Activated T-cell treated with anti-CD3 and anti-CD28 coated beads, Interleukin-2, amount 50 U/mL, for 72 hours (primary cell): ENCODE measurements at regions not wholly inside any gene's neighbourhood (a gene's known extent, or its start where the extent isn't known, plus 50 kb on each side); places are given as distances from the start of the nearest gene placed in this dataset.
A peak's percentile ranks its signal among the peaks of the same experiment; 100 is the strongest.

ENCODE experiments used
- ATAC-seq, 2 donors: fragments of 150-1000 bp; cut with Tn5 transposase; replicated peaks in 1 of 2; 2 replicates each; pipeline ENCODE4 v1.10.0; 2021; ENCODE audit warnings: moderate library complexity in 2 of 2, mild to moderate bottlenecking in 1 of 2
- DNase-seq, 2 donors: peaks; one replicate each; pipeline ENCODE4 v3.0.0; 2021 to 2022; ENCODE audit warnings: mixed read lengths in 1 of 2
- H3K27ac Mint-ChIP-seq: one replicate; pipeline ENCODE4 v1.8.0; 2022; ENCODE audit warnings: mild to moderate bottlenecking, moderate library complexity, mixed read lengths
- H3K27me3 Mint-ChIP-seq: one replicate; pipeline ENCODE4 v1.8.0; 2022; ENCODE audit warnings: low read depth, mixed read lengths
- H3K36me3 Mint-ChIP-seq, 2 donors: one replicate each; pipeline ENCODE4 v1.8.0; 2022; ENCODE audit warnings: mixed read lengths in 2 of 2, mild to moderate bottlenecking in 1 of 2; ENCODE audit not compliant: insufficient read depth in 2 of 2
- H3K4me1 Mint-ChIP-seq: one replicate; pipeline ENCODE4 v1.8.0; 2022; ENCODE audit warnings: low read depth, mixed read lengths
- H3K4me3 Mint-ChIP-seq, 2 donors: one replicate each; pipeline ENCODE4 v1.8.0; 2022; ENCODE audit warnings: mild to moderate bottlenecking in 2 of 2, mixed read lengths in 2 of 2, moderate library complexity in 2 of 2
- H3K9me3 Mint-ChIP-seq, 2 donors: one replicate each; pipeline ENCODE4 v1.8.0; 2022; ENCODE audit warnings: mixed read lengths in 2 of 2

- no peaks in the 10 kb centered on the region for H3K36me3 Mint-ChIP-seq
- H3K9me3 Mint-ChIP-seq: no peaks in the 10 kb centered on the region
- no peaks in the 10 kb centered on the region for H3K4me1 Mint-ChIP-seq
- DNase-seq (no peak), ATAC-seq (no peak)
- no peak overlapping the region for H3K27ac Mint-ChIP-seq
- no peaks in the 10 kb centered on the region for H3K27me3 Mint-ChIP-seq
- H3K4me3 Mint-ChIP-seq: no peak overlapping the region
Measured at GRCh38 chr15:62474021-62474770, 309.1 kb upstream of the C2CD4B start.

- DNase-seq: no peak
- Mint-ChIP-seq H3K36me3 (no peaks in the 10 kb centered on the region), H3K27ac (no peak overlapping the region), H3K27me3 (no peaks in the 10 kb centered on the region), H3K4me3 (no peak overlapping the region), H3K4me1 (no peaks in the 10 kb centered on the region), H3K9me3 (no peaks in the 10 kb centered on the region)
- ATAC-seq: no peak
Measured at GRCh38 chr15:62474771-62475124, 309.7 kb upstream of the C2CD4B start.

GRCh38 chr15:62475591-62475990 lies 310.5 kb upstream of the C2CD4B start:
- H3K27ac Mint-ChIP-seq: no peak overlapping the region
- no peaks in the 10 kb centered on the region for H3K36me3 Mint-ChIP-seq
- no peaks in the 10 kb centered on the region for H3K9me3 Mint-ChIP-seq
- no peak for ATAC-seq
- no peak for DNase-seq
- H3K4me3 Mint-ChIP-seq: no peak overlapping the region
- no peaks in the 10 kb centered on the region for H3K27me3 Mint-ChIP-seq
- H3K4me1 Mint-ChIP-seq: no peaks in the 10 kb centered on the region

GRCh38 chr15:62476163-62476562 lies 311.1 kb upstream of the C2CD4B start:
- Mint-ChIP-seq H3K4me1 (no peaks in the 10 kb centered on the region), H3K27me3 (no peaks in the 10 kb centered on the region), H3K27ac (no peak overlapping the region), H3K4me3 (no peak overlapping the region), H3K36me3 (no peaks in the 10 kb centered on the region), H3K9me3 (no peaks in the 10 kb centered on the region)
- no peak for DNase-seq
- ATAC-seq: no peak

- H3K9me3 Mint-ChIP-seq: no peaks in the 10 kb centered on the region
- H3K4me3 Mint-ChIP-seq: no peak overlapping the region
- no peaks in the 10 kb centered on the region for H3K4me1 Mint-ChIP-seq
- DNase-seq (no peak), ATAC-seq (no peak)
- H3K36me3 Mint-ChIP-seq: no peaks in the 10 kb centered on the region
- H3K27me3 Mint-ChIP-seq: no peaks in the 10 kb centered on the region
- H3K27ac Mint-ChIP-seq: no peak overlapping the region
Measured at GRCh38 chr15:62477929-62478328, 312.8 kb upstream of the C2CD4B start.

GRCh38 chr15:62482785-62483429 lies 317.8 kb upstream of the C2CD4B start:
- peak; percentile 6 to 21 for DNase-seq
- peak; percentile 62 for ATAC-seq
- Mint-ChIP-seq H3K27ac (no peak overlapping the region), H3K27me3 (no peaks in the 10 kb centered on the region), H3K4me3 (no peak overlapping the region), H3K9me3 (no peaks in the 10 kb centered on the region), H3K36me3 (no peaks in the 10 kb centered on the region), H3K4me1 (no peaks in the 10 kb centered on the region)

- ATAC-seq: no peak
- Mint-ChIP-seq H3K27ac (no peak overlapping the region), H3K36me3 (no peaks in the 10 kb centered on the region), H3K9me3 (no peaks in the 10 kb centered on the region), H3K27me3 (no peaks in the 10 kb centered on the region), H3K4me1 (no peaks in the 10 kb centered on the region), H3K4me3 (no peak overlapping the region)
- no peak for DNase-seq
Measured at GRCh38 chr15:62483814-62484213, 318.7 kb upstream of the C2CD4B start.

- H3K4me3 Mint-ChIP-seq: no peak overlapping the region
- no peaks in the 10 kb centered on the region for H3K36me3 Mint-ChIP-seq
- no peak overlapping the region for H3K27ac Mint-ChIP-seq
- peaks cover 9% of the 10 kb centered on the region for H3K27me3 Mint-ChIP-seq
- no peaks in the 10 kb centered on the region for H3K9me3 Mint-ChIP-seq
- no peaks in the 10 kb centered on the region for H3K4me1 Mint-ChIP-seq
- ATAC-seq (no peak), DNase-seq (no peak)
Measured at GRCh38 chr15:62485170-62485720, 320.2 kb upstream of the C2CD4B start.

GRCh38 chr15:62486041-62486440 lies 321.0 kb upstream of the C2CD4B start:
- DNase-seq (no peak), ATAC-seq (no peak)
- Mint-ChIP-seq H3K27me3 (peaks cover 9% of the 10 kb centered on the region), H3K4me1 (no peaks in the 10 kb centered on the region), H3K4me3 (no peak overlapping the region), H3K27ac (no peak overlapping the region), H3K9me3 (no peaks in the 10 kb centered on the region), H3K36me3 (no peaks in the 10 kb centered on the region)

- H3K4me1 Mint-ChIP-seq: no peaks in the 10 kb centered on the region
- no peaks in the 10 kb centered on the region for H3K9me3 Mint-ChIP-seq
- H3K4me3 Mint-ChIP-seq: no peak overlapping the region
- H3K27me3 Mint-ChIP-seq: peaks cover 9% of the 10 kb centered on the region
- H3K27ac Mint-ChIP-seq: no peak overlapping the region
- DNase-seq: no peak
- no peak for ATAC-seq
- no peaks in the 10 kb centered on the region for H3K36me3 Mint-ChIP-seq
Measured at GRCh38 chr15:62488387-62488786, 323.3 kb upstream of the C2CD4B start.

GRCh38 chr15:62491642-62492041 lies 326.6 kb upstream of the C2CD4B start:
- Mint-ChIP-seq H3K27ac (no peak overlapping the region), H3K27me3 (peaks cover 9% of the 10 kb centered on the region), H3K4me3 (no peak overlapping the region), H3K9me3 (no peaks in the 10 kb centered on the region), H3K36me3 (no peaks in the 10 kb centered on the region), H3K4me1 (no peaks in the 10 kb centered on the region)
- ATAC-seq (no peak), DNase-seq (no peak)

- peaks cover 9% of the 10 kb centered on the region for H3K27me3 Mint-ChIP-seq
- DNase-seq (no peak), ATAC-seq (no peak)
- no peak overlapping the region for H3K4me3 Mint-ChIP-seq
- H3K4me1 Mint-ChIP-seq: no peaks in the 10 kb centered on the region
- no peaks in the 10 kb centered on the region for H3K36me3 Mint-ChIP-seq
- no peaks in the 10 kb centered on the region for H3K9me3 Mint-ChIP-seq
- no peak overlapping the region for H3K27ac Mint-ChIP-seq
Measured at GRCh38 chr15:62492900-62493299, 327.8 kb upstream of the C2CD4B start.

GRCh38 chr15:62494197-62494596 lies 329.1 kb upstream of the C2CD4B start:
- H3K27ac Mint-ChIP-seq: no peak overlapping the region
- no peaks in the 10 kb centered on the region for H3K36me3 Mint-ChIP-seq
- H3K9me3 Mint-ChIP-seq: no peaks in the 10 kb centered on the region
- DNase-seq: no peak
- no peaks in the 10 kb centered on the region for H3K4me1 Mint-ChIP-seq
- peaks cover 9% of the 10 kb centered on the region for H3K27me3 Mint-ChIP-seq
- H3K4me3 Mint-ChIP-seq: no peak overlapping the region
- no peak for ATAC-seq
